HG02852 (cell line): ENCODE measurements at regions not wholly inside any gene's neighbourhood (a gene's known extent, or its start where the extent isn't known, plus 50 kb on each side); places are given as distances from the start of the nearest gene placed in this dataset.
A peak's percentile ranks its signal among the peaks of the same experiment; 100 is the strongest.

Experiments
- ATAC-seq: cut with Tn5 transposase; IDR thresholded peaks from one replicate; pipeline ENCODE4 v1.9.1; 2021; ENCODE audit warnings: mild to moderate bottlenecking, moderate library complexity; ENCODE audit not compliant: unreplicated experiment

GRCh38 chr11:119523539-119524157, 100.7 kb upstream of the THY1 start:
- no peak for ATAC-seq

- ATAC-seq, result no peak
Measured at GRCh38 chr11:119522609-119523008, 99.6 kb upstream of the THY1 start.

- ATAC-seq, result no peak
Measured at GRCh38 chr11:119521551-119521950, 98.6 kb upstream of the THY1 start.

- no peak for ATAC-seq
Measured at GRCh38 chr11:119520966-119521365, 98.0 kb upstream of the THY1 start.

GRCh38 chr11:119520400-119520799, 97.4 kb upstream of the THY1 start:
- ATAC-seq, result no peak

GRCh38 chr11:119519796-119520195, 96.8 kb upstream of the THY1 start:
- no peak for ATAC-seq

GRCh38 chr11:119518746-119519730, 96.1 kb upstream of the THY1 start:
- ATAC-seq, result no peak

GRCh38 chr11:119515771-119516400, 92.9 kb upstream of the THY1 start:
- no peak for ATAC-seq

- no peak for ATAC-seq
Measured at GRCh38 chr11:119513806-119514170, 90.8 kb upstream of the THY1 start.

GRCh38 chr11:119513131-119513805, 90.3 kb upstream of the THY1 start:
- no peak for ATAC-seq

GRCh38 chr11:119512369-119512768, 89.4 kb upstream of the THY1 start:
- ATAC-seq, result no peak

- no peak for ATAC-seq
Measured at GRCh38 chr11:119511614-119512306, 88.8 kb upstream of the THY1 start.

GRCh38 chr11:119509969-119510401, 87.0 kb upstream of the THY1 start:
- peak; percentile 77 for ATAC-seq

- no peak for ATAC-seq
Measured at GRCh38 chr11:119509282-119509841, 86.4 kb upstream of the THY1 start.

- no peak for ATAC-seq
Measured at GRCh38 chr11:119506436-119506835, 83.5 kb upstream of the THY1 start.

GRCh38 chr11:119505861-119506260, 82.9 kb upstream of the THY1 start:
- ATAC-seq, result no peak

- ATAC-seq, result no peak
Measured at GRCh38 chr11:119505071-119505470, 82.1 kb upstream of the THY1 start.

- ATAC-seq, result no peak
Measured at GRCh38 chr11:119504371-119504770, 81.4 kb upstream of the THY1 start.

- ATAC-seq, result no peak
Measured at GRCh38 chr11:119501777-119502405, 78.9 kb upstream of the THY1 start.

- no peak for ATAC-seq
Measured at GRCh38 chr11:119497717-119498116, 74.7 kb upstream of the THY1 start.
